ENCODE measurements at regions not wholly inside any gene's neighbourhood (a gene's known extent, or its start where the extent isn't known, plus 50 kb on each side); places are given as distances from the start of the nearest gene placed in this dataset.

DNA sequence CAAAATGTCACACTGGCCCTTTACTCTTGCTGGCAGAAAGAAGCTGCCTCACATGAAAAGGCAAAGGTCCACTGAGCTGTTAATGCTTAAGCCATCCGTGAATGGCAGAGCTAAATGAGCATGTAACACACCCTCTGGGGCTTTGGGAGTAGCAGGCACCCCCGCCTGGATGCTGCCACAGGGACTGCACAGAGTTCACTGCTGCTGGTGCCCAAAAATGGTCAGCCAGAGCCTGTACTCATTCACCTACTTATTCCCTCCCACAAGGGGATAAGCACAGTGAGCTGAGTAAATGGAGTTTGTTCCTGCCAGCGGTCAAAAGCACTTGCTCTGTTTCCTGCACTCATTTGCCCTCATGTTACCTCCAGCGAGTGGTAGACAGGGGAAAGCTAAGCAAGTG lies 374.0 kb upstream of the STEAP1 start:
- TF ChIP-seq, protein P1, sequence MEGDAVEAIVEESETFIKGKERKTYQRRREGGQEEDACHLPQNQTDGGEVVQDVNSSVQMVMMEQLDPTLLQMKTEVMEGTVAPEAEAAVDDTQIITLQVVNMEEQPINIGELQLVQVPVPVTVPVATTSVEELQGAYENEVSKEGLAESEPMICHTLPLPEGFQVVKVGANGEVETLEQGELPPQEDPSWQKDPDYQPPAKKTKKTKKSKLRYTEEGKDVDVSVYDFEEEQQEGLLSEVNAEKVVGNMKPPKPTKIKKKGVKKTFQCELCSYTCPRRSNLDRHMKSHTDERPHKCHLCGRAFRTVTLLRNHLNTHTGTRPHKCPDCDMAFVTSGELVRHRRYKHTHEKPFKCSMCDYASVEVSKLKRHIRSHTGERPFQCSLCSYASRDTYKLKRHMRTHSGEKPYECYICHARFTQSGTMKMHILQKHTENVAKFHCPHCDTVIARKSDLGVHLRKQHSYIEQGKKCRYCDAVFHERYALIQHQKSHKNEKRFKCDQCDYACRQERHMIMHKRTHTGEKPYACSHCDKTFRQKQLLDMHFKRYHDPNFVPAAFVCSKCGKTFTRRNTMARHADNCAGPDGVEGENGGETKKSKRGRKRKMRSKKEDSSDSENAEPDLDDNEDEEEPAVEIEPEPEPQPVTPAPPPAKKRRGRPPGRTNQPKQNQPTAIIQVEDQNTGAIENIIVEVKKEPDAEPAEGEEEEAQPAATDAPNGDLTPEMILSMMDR (IDR thresholded peaks at IDR 0.05; ENCODE audit: low read depth, low read length, poor library complexity, severe bottlenecking) = no peak
- no peak for TF ChIP-seq EZH2phosphoT487 (IDR thresholded peaks at IDR 0.05; ENCODE audit: borderline replicate concordance, low read length)
